Natural killer cell (primary cell): ENCODE measurements at regions not wholly inside any gene's neighbourhood (a gene's known extent, or its start where the extent isn't known, plus 50 kb on each side); places are given as distances from the start of the nearest gene placed in this dataset.

Source experiments
- ATAC-seq, 3 donors: fragments of 150-1000 bp in 2 of 3; fragments of 200-7000 bp in 1 of 3; cut with Tn5 transposase; 1 replicate in 1 of 3; 2 replicates in 2 of 3; pipeline ENCODE4 v1.10.0; 2021; ENCODE audit warnings: mild to moderate bottlenecking in 2 of 3, moderate library complexity in 2 of 3
- DNase-seq, 2 donors: peaks; one replicate each; pipeline versions ENCODE4 v3.0.0 to v3.0.0-alpha.2; 2013 to 2021; ENCODE audit warnings: mixed read lengths in 1 of 2
- H3K27ac ChIP-seq: one replicate; pipeline ENCODE4 v1.5.1; 2013; ENCODE audit warnings: mild to moderate bottlenecking, low read length
- H3K27me3 ChIP-seq: one replicate; pipeline ENCODE4 v1.6.1; 2013; ENCODE audit warnings: low read length; ENCODE audit not compliant: control insufficient read depth, insufficient read depth
- H3K36me3 ChIP-seq: one replicate; pipeline ENCODE4 v1.6.1; 2013; ENCODE audit warnings: low read length; ENCODE audit not compliant: control insufficient read depth, insufficient read depth
- H3K4me1 ChIP-seq: one replicate; pipeline ENCODE4 v1.6.1; 2013; ENCODE audit warnings: low read length; ENCODE audit not compliant: control insufficient read depth, insufficient read depth
- H3K4me3 ChIP-seq: one replicate; pipeline ENCODE4 v1.5.1; 2013; ENCODE audit warnings: low read length
- H3K9me3 ChIP-seq: one replicate; pipeline ENCODE4 v1.6.1; 2013; ENCODE audit warnings: low read length; ENCODE audit not compliant: control insufficient read depth, insufficient read depth
- H3K27ac Mint-ChIP-seq, 2 donors: one replicate each; pipeline ENCODE4 v1.8.0; 2022; ENCODE audit warnings: mild to moderate bottlenecking in 2 of 2, mixed read lengths in 2 of 2, moderate library complexity in 1 of 2
- H3K27me3 Mint-ChIP-seq, 2 donors: one replicate each; pipeline ENCODE4 v1.8.0; 2022; ENCODE audit warnings: low read depth in 2 of 2, mixed read lengths in 2 of 2
- H3K36me3 Mint-ChIP-seq: one replicate; pipeline ENCODE4 v1.8.0; 2022; ENCODE audit warnings: mixed read lengths
- H3K4me1 Mint-ChIP-seq, 2 donors: one replicate each; pipeline ENCODE4 v1.8.0; 2022; ENCODE audit warnings: mixed read lengths in 2 of 2
- H3K4me3 Mint-ChIP-seq: one replicate; pipeline ENCODE4 v1.8.0; 2022; ENCODE audit warnings: mild to moderate bottlenecking, moderate library complexity, mixed read lengths
- H3K9me3 Mint-ChIP-seq, 2 donors: one replicate each; pipeline ENCODE4 v1.8.0; 2022; ENCODE audit warnings: mixed read lengths in 2 of 2
- WGBS: methylation state at CpG from one replicate; pipeline ENCODE4 v1.1.7; 2013; ENCODE audit warnings: missing lambda C conversion rate; ENCODE audit not compliant: insufficient coverage; 5-methylcytosine and 5-hydroxymethylcytosine counted together
- intact Hi-C: fragments of 100-400 bp; cut with micrococcal nuclease; formaldehyde crosslinking; loops from one replicate; pipeline ENCODE4 v1.14.2; 2022
- TF ChIP-seq, protein P1 (sequence below): fragments of 200-600 bp; IDR thresholded peaks from one replicate; pipeline ENCODE4 v1.8.0; 2022; ENCODE audit warnings: antibody characterized with exemption

GRCh38 chr20:53811577-53811976 is 217.9 kb upstream of the ZNF217 start:
- H3K27ac ChIP-seq, result no peak overlapping the region
- no peak for ATAC-seq
- intact Hi-C loops, result no loop called here
- H3K4me3 ChIP-seq, result no peak overlapping the region
- no peak for DNase-seq
- no peaks in the 10 kb centered on the region for H3K9me3 Mint-ChIP-seq
- H3K4me3 Mint-ChIP-seq, result no peak overlapping the region
- H3K27me3 Mint-ChIP-seq, result no peaks in the 10 kb centered on the region
- no peaks in the 10 kb centered on the region for H3K9me3 ChIP-seq
- H3K27ac Mint-ChIP-seq, result no peak overlapping the region
- peaks cover 11% of the 10 kb centered on the region for H3K4me1 ChIP-seq
- no peaks in the 10 kb centered on the region for H3K27me3 ChIP-seq
- H3K4me1 Mint-ChIP-seq, result peaks cover 17 to 36% of the 10 kb centered on the region in 2 donors
- no peaks in the 10 kb centered on the region for H3K36me3 ChIP-seq
- TF ChIP-seq, protein P1, sequence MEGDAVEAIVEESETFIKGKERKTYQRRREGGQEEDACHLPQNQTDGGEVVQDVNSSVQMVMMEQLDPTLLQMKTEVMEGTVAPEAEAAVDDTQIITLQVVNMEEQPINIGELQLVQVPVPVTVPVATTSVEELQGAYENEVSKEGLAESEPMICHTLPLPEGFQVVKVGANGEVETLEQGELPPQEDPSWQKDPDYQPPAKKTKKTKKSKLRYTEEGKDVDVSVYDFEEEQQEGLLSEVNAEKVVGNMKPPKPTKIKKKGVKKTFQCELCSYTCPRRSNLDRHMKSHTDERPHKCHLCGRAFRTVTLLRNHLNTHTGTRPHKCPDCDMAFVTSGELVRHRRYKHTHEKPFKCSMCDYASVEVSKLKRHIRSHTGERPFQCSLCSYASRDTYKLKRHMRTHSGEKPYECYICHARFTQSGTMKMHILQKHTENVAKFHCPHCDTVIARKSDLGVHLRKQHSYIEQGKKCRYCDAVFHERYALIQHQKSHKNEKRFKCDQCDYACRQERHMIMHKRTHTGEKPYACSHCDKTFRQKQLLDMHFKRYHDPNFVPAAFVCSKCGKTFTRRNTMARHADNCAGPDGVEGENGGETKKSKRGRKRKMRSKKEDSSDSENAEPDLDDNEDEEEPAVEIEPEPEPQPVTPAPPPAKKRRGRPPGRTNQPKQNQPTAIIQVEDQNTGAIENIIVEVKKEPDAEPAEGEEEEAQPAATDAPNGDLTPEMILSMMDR, result no peak
- H3K36me3 Mint-ChIP-seq, result no peaks in the 10 kb centered on the region

DNA sequence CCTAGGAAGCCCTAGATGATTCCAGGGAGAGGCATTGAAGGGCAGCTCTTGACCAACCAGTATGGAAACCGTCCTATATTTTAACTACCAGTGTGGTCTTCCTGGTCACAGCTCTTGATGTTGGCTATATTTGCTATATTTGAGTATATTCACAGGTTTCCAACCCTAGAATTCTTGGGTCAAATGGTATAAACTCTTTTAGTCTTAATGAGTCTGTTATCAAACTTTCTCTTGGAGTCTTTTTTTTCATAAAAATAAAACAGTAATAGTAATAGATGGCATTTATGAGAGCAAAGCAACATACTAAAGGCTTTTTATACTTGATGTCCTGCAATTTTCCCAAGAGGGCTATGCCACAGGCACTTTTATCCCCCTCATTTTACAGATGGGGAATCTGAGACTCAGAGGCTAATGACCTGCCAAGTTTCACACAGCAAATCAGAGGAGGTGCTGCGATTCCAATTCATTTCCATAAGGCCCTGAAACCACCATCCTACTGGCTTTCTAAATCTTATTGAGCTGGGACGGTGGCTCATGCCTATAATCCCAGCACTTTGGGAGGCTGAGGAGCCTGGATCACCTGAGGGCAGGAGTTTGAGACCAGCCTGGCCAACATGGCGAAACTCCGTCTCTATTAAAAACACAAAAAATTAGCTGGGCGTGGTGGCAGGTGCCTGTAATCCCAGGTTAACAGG is 217.2 kb upstream of the ZNF217 start:
- Mint-ChIP-seq H3K4me3 (no peak overlapping the region), H3K27ac (no peak overlapping the region), H3K4me1 (peaks cover 17 to 30% of the 10 kb centered on the region in 2 donors), H3K27me3 (no peaks in the 10 kb centered on the region), H3K36me3 (no peaks in the 10 kb centered on the region), H3K9me3 (no peaks in the 10 kb centered on the region)
- no peak overlapping the region for H3K4me3 ChIP-seq
- H3K9me3 ChIP-seq, result no peaks in the 10 kb centered on the region
- ATAC-seq (no peak), DNase-seq (no peak)
- H3K27ac ChIP-seq, result no peak overlapping the region
- intact Hi-C loops, result no loop called here
- TF ChIP-seq, protein P1, result no peak
- no peaks in the 10 kb centered on the region for H3K36me3 ChIP-seq
- no peaks in the 10 kb centered on the region for H3K27me3 ChIP-seq
- H3K4me1 ChIP-seq, result peaks cover 11% of the 10 kb centered on the region
- WGBS, result 91% methylated on average over 6 of the region's 6 CpGs

- TF ChIP-seq, protein P1, result no peak
- Histone ChIP-seq H3K4me1 (peaks cover 9% of the 10 kb centered on the region), H3K9me3 (no peaks in the 10 kb centered on the region), H3K27me3 (no peaks in the 10 kb centered on the region), H3K36me3 (no peaks in the 10 kb centered on the region), H3K4me3 (no peak overlapping the region), H3K27ac (no peak overlapping the region)
- DNase-seq (no peak), ATAC-seq (no peak)
- WGBS, result 100% methylated on average over 1 of the region's 2 CpGs
- no peaks in the 10 kb centered on the region for H3K36me3 Mint-ChIP-seq
- no peaks in the 10 kb centered on the region for H3K27me3 Mint-ChIP-seq
- no peak overlapping the region for H3K4me3 Mint-ChIP-seq
- no peak overlapping the region for H3K27ac Mint-ChIP-seq
- H3K9me3 Mint-ChIP-seq, result no peaks in the 10 kb centered on the region
- intact Hi-C loops, result no loop called here
- H3K4me1 Mint-ChIP-seq, result peaks cover 11 to 20% of the 10 kb centered on the region in 2 donors
Observed at GRCh38 chr20:53809728-53810365, 216.2 kb upstream of the ZNF217 start.

GRCh38 chr20:53809217-53809616 is 215.6 kb upstream of the ZNF217 start:
- WGBS, result 92% methylated on average over 2 of the region's 2 CpGs
- TF ChIP-seq, protein P1, result no peak
- H3K4me3 ChIP-seq, result no peak overlapping the region
- no peak for ATAC-seq
- peaks cover 6 to 14% of the 10 kb centered on the region in 2 donors for H3K4me1 Mint-ChIP-seq
- H3K27me3 ChIP-seq, result no peaks in the 10 kb centered on the region
- no peaks in the 10 kb centered on the region for H3K36me3 ChIP-seq
- no peak overlapping the region for H3K4me3 Mint-ChIP-seq
- no peak overlapping the region for H3K27ac Mint-ChIP-seq
- no peaks in the 10 kb centered on the region for H3K27me3 Mint-ChIP-seq
- H3K4me1 ChIP-seq, result peaks cover 3% of the 10 kb centered on the region
- no peaks in the 10 kb centered on the region for H3K9me3 ChIP-seq
- DNase-seq, result no peak
- H3K36me3 Mint-ChIP-seq, result no peaks in the 10 kb centered on the region
- intact Hi-C loops, result no loop called here
- no peak overlapping the region for H3K27ac ChIP-seq
- no peaks in the 10 kb centered on the region for H3K9me3 Mint-ChIP-seq
